AG04450 (cell line): ENCODE measurements at regions not wholly inside any gene's neighbourhood (a gene's known extent, or its start where the extent isn't known, plus 50 kb on each side); places are given as distances from the start of the nearest gene placed in this dataset.
"Not testable (repeated sequence)": the region's sequence is repeated elsewhere in the genome, so short reads cannot be mapped to it uniquely, and the experiment has no call there.

Experiments
- CTCF ChIA-PET: fragments of 300-600, 350-600 bp; formaldehyde crosslinking; extraction: SDS; loops from one replicate; lab custom pipeline; 2022; ENCODE audit warnings: antibody characterized with exemption, inconsistent platforms; lab: Charles Lee
- POLR2A ChIA-PET: fragments of 350-600 bp; formaldehyde crosslinking; extraction: SDS; loops from one replicate; lab custom pipeline; 2021; ENCODE audit warnings: antibody characterized with exemption, inconsistent platforms; lab: Yijun Ruan, JAX
- DNase-seq: peaks from one replicate; pipeline ENCODE4 v3.0.0-alpha.2; 2011; ENCODE audit warnings: low read depth, low spot score
- H3K27ac ChIP-seq: one replicate; pipeline ENCODE4 v1.5.1; 2012; ENCODE audit warnings: low read depth, low read length, control low read depth
- H3K27me3 ChIP-seq: one replicate; pipeline ENCODE4 v1.6.0; 2012; ENCODE audit warnings: low read length; ENCODE audit not compliant: control insufficient read depth, insufficient read depth
- H3K4me3 ChIP-seq: 2 replicates; pipeline ENCODE4 v1.5.1; 2011; ENCODE audit warnings: mild to moderate bottlenecking, low read depth, low read length, control low read depth
- H3K9me3 ChIP-seq: 2 replicates; pipeline ENCODE4 v1.5.1; 2012; ENCODE audit warnings: low read length; ENCODE audit not compliant: control insufficient read depth, insufficient read depth
- TF ChIP-seq, protein P1 (sequence below): IDR thresholded peaks from 2 replicates; pipeline ENCODE4 v1.5.1; 2011; ENCODE audit warnings: low read depth, low read length, control low read depth, inconsistent platforms

DNA sequence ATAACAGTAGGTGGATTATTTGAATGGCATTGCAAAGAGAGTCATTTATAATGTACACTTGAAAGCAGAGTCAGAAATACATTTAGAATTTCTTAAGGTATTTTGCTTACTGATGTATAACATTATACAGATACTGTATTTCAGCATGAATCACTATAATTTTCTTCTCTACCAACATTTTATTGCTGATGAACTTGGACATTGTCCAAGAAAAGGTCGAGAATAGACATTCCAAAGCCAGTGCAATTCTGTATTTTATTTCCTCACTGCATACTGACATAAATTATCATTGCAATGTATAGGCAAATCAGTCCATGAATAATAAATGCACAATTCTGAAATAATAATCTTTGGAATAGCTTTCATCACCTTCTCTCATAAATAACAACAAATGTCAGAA lies 1420.0 kb upstream of the EYS start:
- POLR2A ChIA-PET: no interaction called here

DNA sequence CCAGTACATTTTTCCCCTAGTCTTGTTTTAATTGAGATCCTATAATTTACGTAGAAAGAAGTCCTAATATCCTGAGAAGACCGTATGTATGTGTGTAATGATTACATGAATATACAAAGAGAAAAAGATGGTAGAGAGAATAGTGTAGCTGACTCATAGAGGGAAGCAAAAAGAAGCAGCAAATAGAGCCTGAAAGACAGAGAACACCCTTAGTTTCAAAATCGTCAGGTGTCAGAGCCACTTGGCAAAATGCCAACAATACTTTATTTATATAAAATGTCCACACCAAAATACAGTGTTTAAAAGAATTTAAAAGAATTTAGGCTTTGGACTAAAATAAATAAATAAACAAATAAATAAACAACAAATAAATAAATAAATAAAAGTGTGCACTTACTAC lies 1414.1 kb upstream of the EYS start:
- TF ChIP-seq, protein P1, sequence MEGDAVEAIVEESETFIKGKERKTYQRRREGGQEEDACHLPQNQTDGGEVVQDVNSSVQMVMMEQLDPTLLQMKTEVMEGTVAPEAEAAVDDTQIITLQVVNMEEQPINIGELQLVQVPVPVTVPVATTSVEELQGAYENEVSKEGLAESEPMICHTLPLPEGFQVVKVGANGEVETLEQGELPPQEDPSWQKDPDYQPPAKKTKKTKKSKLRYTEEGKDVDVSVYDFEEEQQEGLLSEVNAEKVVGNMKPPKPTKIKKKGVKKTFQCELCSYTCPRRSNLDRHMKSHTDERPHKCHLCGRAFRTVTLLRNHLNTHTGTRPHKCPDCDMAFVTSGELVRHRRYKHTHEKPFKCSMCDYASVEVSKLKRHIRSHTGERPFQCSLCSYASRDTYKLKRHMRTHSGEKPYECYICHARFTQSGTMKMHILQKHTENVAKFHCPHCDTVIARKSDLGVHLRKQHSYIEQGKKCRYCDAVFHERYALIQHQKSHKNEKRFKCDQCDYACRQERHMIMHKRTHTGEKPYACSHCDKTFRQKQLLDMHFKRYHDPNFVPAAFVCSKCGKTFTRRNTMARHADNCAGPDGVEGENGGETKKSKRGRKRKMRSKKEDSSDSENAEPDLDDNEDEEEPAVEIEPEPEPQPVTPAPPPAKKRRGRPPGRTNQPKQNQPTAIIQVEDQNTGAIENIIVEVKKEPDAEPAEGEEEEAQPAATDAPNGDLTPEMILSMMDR: no peak
- CTCF ChIA-PET: no interaction called here
- Histone ChIP-seq H3K4me3 (no peak overlapping the region), H3K27ac (no peak overlapping the region), H3K27me3 (no peaks in the 10 kb centered on the region), H3K9me3 (no peaks in the 10 kb centered on the region)
- POLR2A ChIA-PET: no interaction called here
- no peak for DNase-seq

More for the DNA sequence above, 1420.0 kb upstream of the EYS start:
- Histone ChIP-seq H3K27ac (no peak overlapping the region), H3K9me3 (no peaks in the 10 kb centered on the region), H3K4me3 (no peak overlapping the region), H3K27me3 (no peaks in the 10 kb centered on the region)
- CTCF ChIA-PET: no interaction called here
- TF ChIP-seq, protein P1: no peak
- DNase-seq: no peak

DNA sequence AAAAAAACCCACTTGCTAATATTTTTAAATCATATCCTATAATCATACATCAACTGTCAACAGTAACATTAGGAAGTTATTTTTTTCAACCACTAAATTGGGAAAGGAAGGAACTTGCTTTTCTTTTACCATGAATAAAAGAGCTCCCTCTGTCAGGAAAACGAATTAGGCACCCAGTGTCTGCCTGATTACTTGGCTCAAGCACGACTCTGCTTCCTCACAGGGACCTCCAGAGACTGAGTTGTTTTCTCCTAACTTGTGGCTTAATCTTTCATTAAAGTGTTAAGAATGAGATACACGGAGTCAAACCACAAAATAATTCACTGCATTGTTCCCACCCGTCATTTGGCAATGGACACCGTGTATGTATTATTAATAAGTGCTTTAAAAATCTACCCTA lies 1405.1 kb upstream of the EYS start:
- Histone ChIP-seq H3K27ac (no peak overlapping the region), H3K4me3 (no peak overlapping the region), H3K27me3 (no peaks in the 10 kb centered on the region), H3K9me3 (no peaks in the 10 kb centered on the region)
- DNase-seq: no peak
- ChIA-PET CTCF (no interaction called here), POLR2A (no interaction called here)
- TF ChIP-seq, protein P1: no peak

DNA sequence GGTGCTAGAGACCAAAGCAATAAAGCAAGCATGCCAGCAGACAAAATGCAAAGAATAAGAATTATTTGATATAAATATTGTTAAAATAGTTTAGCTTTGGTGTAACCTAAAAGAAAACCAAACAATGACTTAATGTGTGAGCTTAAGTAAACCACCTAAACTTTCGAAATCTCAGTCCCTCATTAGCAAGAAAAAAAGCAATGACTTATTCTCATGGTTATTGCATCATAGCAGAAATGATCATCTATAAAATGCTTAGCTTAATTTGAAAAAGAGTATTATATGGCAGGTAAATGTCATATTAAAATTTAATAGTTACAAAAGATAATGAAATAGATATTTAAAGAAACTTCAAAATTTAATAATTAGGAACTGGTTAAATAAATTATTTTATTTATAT lies 1395.7 kb upstream of the EYS start:
- DNase-seq: no peak
- TF ChIP-seq, protein P1: no peak
- no peaks in the 10 kb centered on the region for H3K27me3 ChIP-seq
- ChIA-PET CTCF (no interaction called here), POLR2A (no interaction called here)
- no peak overlapping the region for H3K27ac ChIP-seq
- H3K4me3 ChIP-seq: no peak overlapping the region
- H3K9me3 ChIP-seq: no peaks in the 10 kb centered on the region

DNA sequence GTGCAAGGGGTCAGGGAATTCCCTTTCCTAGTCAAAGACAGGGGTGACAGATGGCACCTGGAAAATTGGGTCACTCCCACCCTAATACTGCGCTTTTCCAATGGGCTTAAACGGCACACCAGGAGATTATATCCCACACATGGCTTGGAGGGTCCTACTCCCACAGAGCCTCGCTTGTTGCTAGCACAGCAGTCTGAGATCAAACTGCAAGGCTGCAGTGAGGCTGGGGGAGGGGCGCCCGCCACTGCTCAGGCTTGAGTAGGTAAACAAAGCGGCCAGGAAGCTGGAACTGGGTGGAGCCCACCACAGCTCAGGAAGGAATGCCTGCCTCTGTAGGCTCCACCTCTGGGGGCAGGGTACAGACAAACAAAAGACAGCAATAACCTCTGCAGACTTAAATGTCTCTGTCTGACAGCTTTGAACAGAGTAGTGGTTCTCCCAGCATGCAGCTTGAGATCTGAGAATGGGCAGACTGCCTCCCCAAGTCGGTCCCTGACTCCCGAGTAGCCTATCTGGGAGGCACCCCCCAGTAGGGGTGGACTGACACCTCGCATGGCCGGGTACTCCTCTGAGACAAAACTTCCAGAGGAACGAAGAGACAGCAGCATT lies 1388.7 kb upstream of the EYS start:
- H3K9me3 ChIP-seq, H3K27me3 ChIP-seq, POLR2A ChIA-PET, H3K4me3 ChIP-seq, DNase-seq, CTCF ChIA-PET, H3K27ac ChIP-seq: not testable (repeated sequence)
